Body of pancreas (tissue), 4 donors: ENCODE measurements at regions not wholly inside any gene's neighbourhood (a gene's known extent, or its start where the extent isn't known, plus 50 kb on each side); places are given as distances from the start of the nearest gene placed in this dataset.

Source experiments
- ATAC-seq: fragments of 150-250 bp; one replicate; pipeline ENCODE4 v1.9.1; 2016
- DNase-seq, 4 donors: peaks; one replicate each; pipeline ENCODE4 v3.0.0-alpha.2; 2019
- H3K27ac ChIP-seq, 4 donors: fragments of 200-600 bp; sonication (generic); 1 replicate in 3 of 4; 2 replicates in 1 of 4; pipeline versions ENCODE4 v1.5.1 to v1.6.1; 2016 to 2019; ENCODE audit warnings: mild to moderate bottlenecking in 1 of 4, mixed read lengths in 1 of 4, moderate library complexity in 1 of 4
- H3K27me3 ChIP-seq, 2 donors: fragments of 200-600 bp; sonication (generic); one replicate each; pipeline ENCODE4 v1.6.0; 2016; ENCODE audit warnings: mild to moderate bottlenecking in 1 of 2
- H3K36me3 ChIP-seq, 2 donors: fragments of 200-600 bp; sonication (generic); replicated peaks in 1 of 2; 2 replicates each; pipeline ENCODE4 v1.5.1; 2016; ENCODE audit warnings: low read depth in 2 of 2; ENCODE audit not compliant: insufficient read depth in 1 of 2
- H3K4me1 ChIP-seq: fragments of 200-600 bp; sonication (generic); one replicate; pipeline ENCODE4 v1.6.0; 2016
- H3K4me3 ChIP-seq, 2 donors: fragments of 200-600 bp; sonication (generic); 1 replicate in 1 of 2; 2 replicates in 1 of 2; pipeline ENCODE4 v1.5.1; 2016 to 2019
- H3K9me3 ChIP-seq, 3 donors: fragments of 200-600 bp; sonication (generic); 1 replicate in 2 of 3; 2 replicates in 1 of 3; pipeline ENCODE4 v1.5.1; 2016
- CTCF ChIP-seq, 7 experiments: fragments of 450-650 bp in 4 of 7; fragments of 200-600 bp in 3 of 7; sonication (generic) in 3 of 7; IDR thresholded peaks; one replicate each; pipeline ENCODE4 v1.5.1; 2016 to 2019; ENCODE audit warnings: antibody characterized with exemption in 7 of 7
- POLR2A ChIP-seq, 3 donors: fragments of 450-650 bp; IDR thresholded peaks; one replicate each; pipeline ENCODE4 v1.6.1; 2016; ENCODE audit warnings: antibody characterized with exemption in 3 of 3, mild to moderate bottlenecking in 2 of 3
- WGBS, 2 donors: methylation state at CpG; one replicate each; pipeline ENCODE4 v1.1.5; 2017; 5-methylcytosine and 5-hydroxymethylcytosine counted together
- intact Hi-C: fragments of 100-400 bp; cut with DNase I; formaldehyde crosslinking; loops from one replicate; pipeline ENCODE4 v1.15.1; 2023

DNA sequence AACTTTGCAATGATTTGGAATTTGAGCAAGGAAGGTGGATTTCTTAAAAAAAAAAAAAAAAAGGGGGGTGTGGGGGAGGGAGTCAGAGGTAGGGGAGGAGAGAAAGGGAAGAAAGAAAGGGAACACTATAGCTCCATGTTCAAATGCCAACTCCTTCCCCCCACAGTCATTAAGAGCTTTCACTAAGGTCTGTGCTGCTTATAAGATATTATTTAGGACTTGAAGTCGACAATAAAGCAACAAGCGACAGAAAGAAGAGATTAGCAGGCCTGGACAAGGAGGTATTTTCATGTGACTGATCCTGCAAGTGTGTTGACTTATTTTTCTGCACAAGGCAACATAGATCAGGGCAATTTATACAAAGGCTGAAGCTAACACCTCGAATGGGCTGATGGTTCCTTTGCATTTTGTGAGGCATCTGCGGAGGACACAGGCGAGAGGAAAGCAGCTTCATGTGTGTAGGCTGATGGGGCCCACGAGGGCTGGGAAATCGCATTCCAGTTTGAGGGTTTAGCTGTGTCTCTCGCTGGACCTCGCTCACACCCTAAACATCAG lies 382.0 kb downstream of the SOX11 start:
- Histone ChIP-seq H3K4me1 (peaks cover 8% of the 10 kb centered on the region), H3K27ac (no peak overlapping the region), H3K27me3 (no peaks in the 10 kb centered on the region), H3K9me3 (no peaks in the 10 kb centered on the region), H3K36me3 (no peaks in the 10 kb centered on the region), H3K4me3 (no peak overlapping the region)
- WGBS, 2 donors = 85 to 89% methylated on average over 8 to 9 of the region's 9 CpGs
- intact Hi-C loops = no loop called here
- ATAC-seq = no peak
- TF ChIP-seq CTCF (IDR thresholded peaks at IDR 0.05) = no peak
- no peak for TF ChIP-seq POLR2A (IDR thresholded peaks at IDR 0.05)
- no peak for DNase-seq

DNA sequence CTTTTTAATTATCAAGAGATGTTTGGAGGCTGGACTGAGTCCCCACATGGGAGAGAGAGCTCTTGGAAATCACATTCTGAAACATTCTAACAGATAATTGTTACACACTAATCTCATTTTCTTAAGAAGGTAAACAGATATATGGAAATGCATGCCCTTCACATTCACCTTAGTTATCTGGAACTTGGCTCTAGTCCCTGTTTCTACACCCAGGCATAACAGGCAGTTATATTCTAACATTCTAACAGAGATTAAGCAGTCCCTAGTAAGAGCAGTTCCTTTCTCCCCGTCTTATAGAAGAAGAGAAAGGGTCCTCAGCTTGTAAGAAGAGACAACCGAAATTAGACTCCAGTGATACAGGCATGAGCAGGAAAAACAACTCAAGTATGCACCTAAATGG lies 385.4 kb downstream of the SOX11 start:
- no peaks in the 10 kb centered on the region for H3K9me3 ChIP-seq
- peaks cover 15% of the 10 kb centered on the region for H3K4me1 ChIP-seq
- TF ChIP-seq CTCF (IDR thresholded peaks at IDR 0.05) = no peak
- no peak for TF ChIP-seq POLR2A (IDR thresholded peaks at IDR 0.05)
- H3K27me3 ChIP-seq = no peaks in the 10 kb centered on the region
- no peak overlapping the region for H3K27ac ChIP-seq
- no peak overlapping the region for H3K4me3 ChIP-seq
- ATAC-seq (no peak), DNase-seq (no peak)
- intact Hi-C loops = no loop called here
- no peaks in the 10 kb centered on the region for H3K36me3 ChIP-seq
- 19 to 27% methylated on average over 2 of the region's 2 CpGs for WGBS, 2 donors

DNA sequence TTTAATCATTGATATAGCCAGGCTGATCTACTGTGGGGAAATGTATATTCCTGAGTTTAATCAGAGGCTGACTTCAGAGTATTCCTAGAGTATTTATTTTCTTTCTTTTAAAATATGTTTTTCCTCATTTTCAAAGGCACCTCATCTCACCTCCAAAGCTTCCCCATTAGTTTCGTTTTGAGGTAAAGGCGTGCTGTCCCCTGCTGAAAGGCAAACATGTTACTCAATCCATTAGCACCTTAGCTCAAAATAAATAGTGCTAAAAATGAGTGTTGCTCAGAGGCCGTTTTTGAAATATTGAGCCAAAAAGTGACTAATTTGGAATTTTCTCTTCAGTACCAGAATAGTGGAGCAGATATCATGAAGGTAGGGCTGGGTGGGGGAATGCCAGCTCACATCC lies 386.2 kb downstream of the SOX11 start:
- 29 to 39% methylated on average over 3 of the region's 3 CpGs for WGBS, 2 donors

DNA sequence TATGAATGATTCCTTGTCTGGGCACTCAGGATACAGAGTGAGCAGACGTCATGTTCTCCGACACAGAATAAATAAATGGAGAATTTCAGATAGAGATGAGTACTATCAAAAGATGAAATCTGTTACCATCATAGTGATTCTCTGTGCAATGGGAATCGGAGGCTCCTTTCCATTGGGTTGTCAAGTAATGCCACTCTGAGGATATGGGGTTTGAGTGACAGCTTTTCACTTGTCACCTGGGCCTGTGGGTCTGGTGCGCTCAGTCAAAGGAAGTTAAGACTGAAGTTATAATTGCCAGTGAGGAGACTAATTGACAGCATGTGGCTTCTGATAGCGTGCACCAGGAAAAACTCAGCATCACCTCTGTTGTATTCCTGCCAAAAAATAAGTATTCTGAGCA lies 387.2 kb downstream of the SOX11 start:
- no peak for DNase-seq
- no peak for ATAC-seq
- H3K36me3 ChIP-seq = no peaks in the 10 kb centered on the region
- no peaks in the 10 kb centered on the region for H3K27me3 ChIP-seq
- no peaks in the 10 kb centered on the region for H3K9me3 ChIP-seq
- WGBS, 2 donors = 89 to 90% methylated on average over 5 of the region's 5 CpGs
- no peak for TF ChIP-seq CTCF (IDR thresholded peaks at IDR 0.05)
- no peak for TF ChIP-seq POLR2A (IDR thresholded peaks at IDR 0.05)
- H3K4me3 ChIP-seq = no peak overlapping the region
- H3K4me1 ChIP-seq = peaks cover 15% of the 10 kb centered on the region
- intact Hi-C loops = no loop called here
- no peak overlapping the region for H3K27ac ChIP-seq

More for the DNA sequence above, 386.2 kb downstream of the SOX11 start:
- no peak for DNase-seq
- intact Hi-C loops = no loop called here
- Histone ChIP-seq H3K36me3 (no peaks in the 10 kb centered on the region), H3K27ac (no peak overlapping the region), H3K4me3 (no peak overlapping the region), H3K9me3 (no peaks in the 10 kb centered on the region), H3K4me1 (peaks cover 15% of the 10 kb centered on the region), H3K27me3 (no peaks in the 10 kb centered on the region)
- ATAC-seq = no peak
- no peak for TF ChIP-seq CTCF (IDR thresholded peaks at IDR 0.05)
- no peak for TF ChIP-seq POLR2A (IDR thresholded peaks at IDR 0.05)
